ENCODE measurements at regions not wholly inside any gene's neighbourhood (a gene's known extent, or its start where the extent isn't known, plus 50 kb on each side); places are given as distances from the start of the nearest gene placed in this dataset.

- ChIA-PET RAD21 (ENCODE audit: low non-redundant PET in 1 of 2, low total read pairs in 2 of 2, uncharacterized antibody in 2 of 2, unreplicated experiment in 2 of 2) (no interaction called here), CTCF (no interaction called here), POLR2A (no interaction called here)
- Histone ChIP-seq H3K4me3 (replicated peaks in 1 of 2; ENCODE audit: low read depth in 1 of 2, low read length in 2 of 2) (no peak overlapping the region), H2AFZ (ENCODE audit: low read depth, low read length, poor library complexity, severe bottlenecking) (no peak overlapping the region), H3K4me2 (ENCODE audit: low read length) (no peak overlapping the region), H3K9me2 (ENCODE audit: insufficient read depth) (no peaks in the 10 kb centered on the region), H3K4me1 (ENCODE audit: control insufficient read depth in 1 of 2, insufficient read depth in 2 of 2, low read length in 2 of 2) (no peaks in the 10 kb centered on the region), H3K36me3 (ENCODE audit: control insufficient read depth in 1 of 2, insufficient read depth in 2 of 2, low read length in 2 of 2) (no peaks in the 10 kb centered on the region), H3K27me3 (ENCODE audit: insufficient read depth, low read length) (peaks cover 26% of the 10 kb centered on the region; the same call in 1 of the 2 replicates), H3K9ac (ENCODE audit: low read length) (no peak overlapping the region), H3K9me3 (ENCODE audit: control insufficient read depth in 1 of 2, insufficient read depth in 1 of 2, low read depth in 1 of 2, low read length in 2 of 2) (no peaks in the 10 kb centered on the region), H3K27ac (ENCODE audit: low read depth, low read length) (no peak overlapping the region), H3K79me2 (ENCODE audit: insufficient read depth, low read length) (no peaks in the 10 kb centered on the region), H4K20me1 (ENCODE audit: insufficient read depth) (no peaks in the 10 kb centered on the region)
- TF ChIP-seq CTCF (IDR thresholded peaks at IDR 0.05 in 2 of 3, conservative IDR thresholded peaks at IDR 0.05 in 1 of 3; ENCODE audit: borderline replicate concordance in 1 of 3, insufficient read depth in 1 of 3, low read depth in 2 of 3, low read length in 2 of 3), result no peak
- TF ChIP-seq CBX3 (IDR thresholded peaks at IDR 0.05; ENCODE audit: low read depth), result no peak
- no peak for TF ChIP-seq EGR1 (IDR thresholded peaks at IDR 0.05; ENCODE audit: low read depth)
- TF ChIP-seq ZBTB33 (IDR thresholded peaks at IDR 0.05; ENCODE audit: extremely low read depth, insufficient replicate concordance, low read length), result no peak
- no peak for TF ChIP-seq MAX (IDR thresholded peaks at IDR 0.05)
- TF ChIP-seq JUND (IDR thresholded peaks at IDR 0.05), result no peak
- TF ChIP-seq RAD21 (IDR thresholded peaks at IDR 0.05; ENCODE audit: low read depth), result no peak
- no peak for TF ChIP-seq POLR2A (IDR thresholded peaks at IDR 0.05; ENCODE audit: borderline replicate concordance, extremely low read depth, insufficient read depth, insufficient read length)
- TF ChIP-seq FOSL1 (IDR thresholded peaks at IDR 0.05; ENCODE audit: low read depth), result no peak
- BruUV-seq (replicated peaks), result no TSS peak
- no peak for DNase-seq (ENCODE audit: low read depth, low spot score)
- intact Hi-C loops (cut with micrococcal nuclease), result no loop called here
- no peak for ATAC-seq
Measured at GRCh38 chr16:86330906-86331305, 179.4 kb upstream of the FOXF1 start.
